ENCODE measurements at regions not wholly inside any gene's neighbourhood (a gene's known extent, or its start where the extent isn't known, plus 50 kb on each side); places are given as distances from the start of the nearest gene placed in this dataset.

- no peak for TF ChIP-seq CTCF (IDR thresholded peaks at IDR 0.05; ENCODE audit: control extremely low read depth, extremely low read depth)
- WGBS, 2 donors = 88 to 90% methylated on average over 4 of the region's 4 CpGs
Observed at GRCh38 chr2:122075381-122075780, 319.9 kb downstream of the TSN start.

GRCh38 chr2:122077114-122077513 lies 321.7 kb downstream of the TSN start:
- WGBS, 2 donors = 91 to 94% methylated on average over 3 of the region's 3 CpGs
- Histone ChIP-seq H3K27ac (ENCODE audit: low read depth in 1 of 2, low read length in 1 of 2) (no peak overlapping the region), H3K9me3 (ENCODE audit: control insufficient read depth in 4 of 4, insufficient read depth in 3 of 4, low read length in 3 of 4) (no peaks in the 10 kb centered on the region), H3K9ac (ENCODE audit: insufficient read depth in 1 of 2, low read length in 2 of 2) (no peak overlapping the region), H3K4me3 (no peak overlapping the region), H3K36me3 (ENCODE audit: control insufficient read depth in 4 of 4, insufficient read depth in 4 of 4, low read length in 4 of 4) (no peaks in the 10 kb centered on the region), H3K4me1 (ENCODE audit: control insufficient read depth in 5 of 5, insufficient read depth in 5 of 5, low read length in 5 of 5) (no peaks in the 10 kb centered on the region), H3K27me3 (ENCODE audit: control insufficient read depth in 3 of 3, insufficient read depth in 3 of 3, low read length in 2 of 3) (no peaks in the 10 kb centered on the region)
- DNase-seq (no peak), ATAC-seq (ENCODE audit: insufficient read depth, low FRiP score) (no peak)
- no peak for TF ChIP-seq CTCF (IDR thresholded peaks at IDR 0.05; ENCODE audit: control extremely low read depth, extremely low read depth)

More at GRCh38 chr2:122075381-122075780, 319.9 kb downstream of the TSN start:
- DNase-seq (no peak), ATAC-seq (ENCODE audit: insufficient read depth, low FRiP score) (no peak)
- H3K4me3 ChIP-seq = no peak overlapping the region
- H3K9ac ChIP-seq (ENCODE audit: insufficient read depth in 1 of 2, low read length in 2 of 2) = no peak overlapping the region
- H3K36me3 ChIP-seq (ENCODE audit: control insufficient read depth in 4 of 4, insufficient read depth in 4 of 4, low read length in 4 of 4) = no peaks in the 10 kb centered on the region
- no peaks in the 10 kb centered on the region for H3K27me3 ChIP-seq (ENCODE audit: control insufficient read depth in 3 of 3, insufficient read depth in 3 of 3, low read length in 2 of 3)
- H3K9me3 ChIP-seq (ENCODE audit: control insufficient read depth in 4 of 4, insufficient read depth in 3 of 4, low read length in 3 of 4) = no peaks in the 10 kb centered on the region
- no peaks in the 10 kb centered on the region for H3K4me1 ChIP-seq (ENCODE audit: control insufficient read depth in 5 of 5, insufficient read depth in 5 of 5, low read length in 5 of 5)
- H3K27ac ChIP-seq (ENCODE audit: low read depth in 1 of 2, low read length in 1 of 2) = no peak overlapping the region

GRCh38 chr2:122077771-122078170 lies 322.3 kb downstream of the TSN start:
- H3K27me3 ChIP-seq (ENCODE audit: control insufficient read depth in 3 of 3, insufficient read depth in 3 of 3, low read length in 2 of 3) = no peaks in the 10 kb centered on the region
- DNase-seq (no peak), ATAC-seq (ENCODE audit: insufficient read depth, low FRiP score) (no peak)
- H3K4me1 ChIP-seq (ENCODE audit: control insufficient read depth in 5 of 5, insufficient read depth in 5 of 5, low read length in 5 of 5) = no peaks in the 10 kb centered on the region
- no peak overlapping the region for H3K27ac ChIP-seq (ENCODE audit: low read depth in 1 of 2, low read length in 1 of 2)
- WGBS, 2 donors = 94% methylated on average over 4 of the region's 4 CpGs
- H3K9ac ChIP-seq (ENCODE audit: insufficient read depth in 1 of 2, low read length in 2 of 2) = no peak overlapping the region
- TF ChIP-seq CTCF (IDR thresholded peaks at IDR 0.05; ENCODE audit: control extremely low read depth, extremely low read depth) = no peak
- no peaks in the 10 kb centered on the region for H3K36me3 ChIP-seq (ENCODE audit: control insufficient read depth in 4 of 4, insufficient read depth in 4 of 4, low read length in 4 of 4)
- H3K4me3 ChIP-seq = no peak overlapping the region
- no peaks in the 10 kb centered on the region for H3K9me3 ChIP-seq (ENCODE audit: control insufficient read depth in 4 of 4, insufficient read depth in 3 of 4, low read length in 3 of 4)

- no peaks in the 10 kb centered on the region for H3K9me3 ChIP-seq (ENCODE audit: control insufficient read depth in 4 of 4, insufficient read depth in 3 of 4, low read length in 3 of 4)
- no peaks in the 10 kb centered on the region for H3K36me3 ChIP-seq (ENCODE audit: control insufficient read depth in 4 of 4, insufficient read depth in 4 of 4, low read length in 4 of 4)
- H3K4me1 ChIP-seq (ENCODE audit: control insufficient read depth in 5 of 5, insufficient read depth in 5 of 5, low read length in 5 of 5) = no peaks in the 10 kb centered on the region
- TF ChIP-seq CTCF (IDR thresholded peaks at IDR 0.05; ENCODE audit: control extremely low read depth, extremely low read depth) = no peak
- WGBS, 2 donors = 75 to 85% methylated on average over 3 of the region's 3 CpGs
- H3K27me3 ChIP-seq (ENCODE audit: control insufficient read depth in 3 of 3, insufficient read depth in 3 of 3, low read length in 2 of 3) = no peaks in the 10 kb centered on the region
- peak; percentile 66 to 84 (median 76) for DNase-seq
- no peak overlapping the region for H3K9ac ChIP-seq (ENCODE audit: insufficient read depth in 1 of 2, low read length in 2 of 2)
- no peak overlapping the region for H3K4me3 ChIP-seq
- no peak overlapping the region for H3K27ac ChIP-seq (ENCODE audit: low read depth in 1 of 2, low read length in 1 of 2)
- ATAC-seq (ENCODE audit: insufficient read depth, low FRiP score) = no peak
Observed at GRCh38 chr2:122078451-122078850, 323.0 kb downstream of the TSN start.
